ENCODE measurements at regions not wholly inside any gene's neighbourhood (a gene's known extent, or its start where the extent isn't known, plus 50 kb on each side); places are given as distances from the start of the nearest gene placed in this dataset.

GRCh38 chr14:97443412-97443811 lies 646.2 kb downstream of the VRK1 start:
- Mint-ChIP-seq H3K4me1 (no peaks in the 10 kb centered on the region), H3K27ac (no peak overlapping the region)

GRCh38 chr14:97444248-97444647 lies 647.1 kb downstream of the VRK1 start:
- H3K27me3 Mint-ChIP-seq = no peaks in the 10 kb centered on the region
- no peaks in the 10 kb centered on the region for H3K36me3 Mint-ChIP-seq
- no peak overlapping the region for H3K27ac Mint-ChIP-seq
- H3K4me3 Mint-ChIP-seq = no peak overlapping the region
- no peaks in the 10 kb centered on the region for H3K4me1 Mint-ChIP-seq
- H3K9me3 Mint-ChIP-seq = peaks cover 0 to 3% (median 0%) of the 10 kb centered on the region in 3 donors

More at GRCh38 chr14:97443412-97443811, 646.2 kb downstream of the VRK1 start:
- H3K36me3 Mint-ChIP-seq = no peaks in the 10 kb centered on the region
- H3K4me3 Mint-ChIP-seq = no peak overlapping the region
- peaks cover 0 to 3% (median 0%) of the 10 kb centered on the region in 3 donors for H3K9me3 Mint-ChIP-seq
- no peaks in the 10 kb centered on the region for H3K27me3 Mint-ChIP-seq

GRCh38 chr14:97445367-97445766 lies 648.2 kb downstream of the VRK1 start:
- Mint-ChIP-seq H3K9me3 (peaks cover 0 to 3% (median 0%) of the 10 kb centered on the region in 3 donors), H3K36me3 (no peaks in the 10 kb centered on the region), H3K27ac (no peak overlapping the region), H3K4me3 (no peak overlapping the region), H3K4me1 (no peaks in the 10 kb centered on the region), H3K27me3 (no peaks in the 10 kb centered on the region)

GRCh38 chr14:97446087-97446486 lies 648.9 kb downstream of the VRK1 start:
- no peak overlapping the region for H3K4me3 Mint-ChIP-seq
- H3K27ac Mint-ChIP-seq = no peak overlapping the region
- H3K27me3 Mint-ChIP-seq = no peaks in the 10 kb centered on the region
- H3K4me1 Mint-ChIP-seq = no peaks in the 10 kb centered on the region
- peaks cover 0 to 3% (median 0%) of the 10 kb centered on the region in 3 donors for H3K9me3 Mint-ChIP-seq
- H3K36me3 Mint-ChIP-seq = no peaks in the 10 kb centered on the region

GRCh38 chr14:97452314-97452713 lies 655.1 kb downstream of the VRK1 start:
- Mint-ChIP-seq H3K4me1 (no peaks in the 10 kb centered on the region), H3K9me3 (no peaks in the 10 kb centered on the region), H3K36me3 (no peaks in the 10 kb centered on the region), H3K27ac (no peak overlapping the region), H3K27me3 (peaks cover 3% of the 10 kb centered on the region), H3K4me3 (no peak overlapping the region)

DNA sequence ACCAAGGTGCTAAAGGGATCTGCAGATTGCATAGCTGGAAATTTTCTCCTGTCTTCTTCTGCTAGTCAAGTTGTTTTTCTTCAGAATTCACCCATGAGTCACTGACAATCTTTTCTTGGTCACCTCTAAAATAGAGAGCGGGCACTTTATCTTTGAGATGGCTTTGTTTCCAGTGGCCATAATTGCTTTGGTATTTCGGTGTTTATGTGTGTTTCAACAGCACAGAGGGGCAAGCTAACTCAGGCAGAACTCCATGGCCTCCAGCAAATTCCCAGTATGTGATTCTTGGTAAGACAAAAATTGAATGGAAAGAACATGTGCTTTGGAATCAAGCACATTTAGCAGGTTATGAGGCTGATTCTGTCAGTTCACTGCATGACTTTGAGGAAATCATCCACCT lies 656.8 kb downstream of the VRK1 start:
- H3K36me3 Mint-ChIP-seq = no peaks in the 10 kb centered on the region
- peaks cover 8% of the 10 kb centered on the region for H3K27me3 Mint-ChIP-seq
- no peak overlapping the region for H3K27ac Mint-ChIP-seq
- no peak overlapping the region for H3K4me3 Mint-ChIP-seq
- no peaks in the 10 kb centered on the region for H3K9me3 Mint-ChIP-seq
- peaks cover 0 to under 1% (median 0%) of the 10 kb centered on the region in 3 donors for H3K4me1 Mint-ChIP-seq

- Mint-ChIP-seq H3K4me3 (no peak overlapping the region), H3K4me1 (peaks cover 0 to 2% (median 0%) of the 10 kb centered on the region in 3 donors), H3K27me3 (peaks cover 9% of the 10 kb centered on the region), H3K9me3 (peaks cover 0 to 1% (median 1%) of the 10 kb centered on the region in 3 donors), H3K36me3 (no peaks in the 10 kb centered on the region), H3K27ac (peak overlapping the region in 1 of 3 donors; percentile 67)
These were observed 659.3 kb downstream of the VRK1 start for GRCh38 chr14:97456462-97456861.

DNA sequence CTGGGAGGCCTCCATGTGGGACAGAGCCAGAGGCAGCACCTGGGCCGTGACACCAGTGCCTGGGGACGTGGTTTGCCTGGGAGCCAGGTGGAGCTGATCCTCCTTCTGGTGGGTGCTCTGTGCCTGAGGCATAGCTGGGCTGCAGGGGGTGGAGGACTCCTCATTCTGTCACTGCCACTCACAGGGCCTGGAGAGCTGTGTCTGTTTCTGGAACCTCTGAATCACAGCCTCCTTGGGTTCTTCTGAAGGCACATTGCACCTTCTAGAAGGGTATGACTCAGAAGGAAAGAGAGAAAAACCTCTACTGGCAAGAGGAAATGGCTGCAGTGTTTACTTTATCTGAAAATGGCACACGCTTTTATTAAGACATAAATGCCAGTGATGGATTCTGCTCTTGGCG lies 659.8 kb downstream of the VRK1 start:
- peaks cover 9% of the 10 kb centered on the region for H3K27me3 Mint-ChIP-seq
- H3K4me3 Mint-ChIP-seq = peak overlapping the region in 1 of 4 donors; percentile 39
- H3K27ac Mint-ChIP-seq = peak overlapping the region in 1 of 3 donors; percentile 67
- H3K9me3 Mint-ChIP-seq = peaks cover 1 to 6% (median 1%) of the 10 kb centered on the region in 3 donors
- peaks cover 0 to 2% (median 0%) of the 10 kb centered on the region in 3 donors for H3K4me1 Mint-ChIP-seq
- H3K36me3 Mint-ChIP-seq = no peaks in the 10 kb centered on the region

DNA sequence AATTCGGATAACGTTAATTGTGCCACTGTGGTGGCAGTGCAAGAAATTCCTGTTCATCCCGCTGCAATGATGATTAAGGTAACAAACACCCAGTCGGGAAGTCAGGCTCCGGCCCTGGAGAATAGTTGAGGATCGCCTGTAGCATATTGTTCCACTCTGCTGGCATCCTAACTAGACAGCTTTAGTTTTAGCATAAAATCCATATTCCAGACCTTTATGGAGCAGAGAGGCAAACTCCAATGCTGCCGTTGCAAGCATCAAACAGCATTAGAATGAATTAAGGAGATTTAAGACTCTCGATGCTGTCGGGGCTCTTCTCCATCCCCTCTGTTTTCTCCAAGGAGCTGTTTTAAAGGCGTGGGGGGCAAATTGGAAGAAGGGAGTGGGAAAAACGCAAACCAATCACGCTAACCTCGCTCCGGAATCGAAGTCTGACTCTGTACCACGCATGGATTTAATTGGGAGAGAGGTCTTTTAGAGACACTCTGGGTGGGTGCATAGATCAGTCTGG lies 660.4 kb downstream of the VRK1 start:
- no peaks in the 10 kb centered on the region for H3K36me3 Mint-ChIP-seq
- peak overlapping the region in 2 of 3 donors; percentile 59 to 67 for H3K27ac Mint-ChIP-seq
- peaks cover 9% of the 10 kb centered on the region for H3K27me3 Mint-ChIP-seq
- H3K9me3 Mint-ChIP-seq = peaks cover 2 to 11% (median 4%) of the 10 kb centered on the region in 3 donors
- no peak overlapping the region for H3K4me3 Mint-ChIP-seq
- H3K4me1 Mint-ChIP-seq = peaks cover 0 to 2% (median 0%) of the 10 kb centered on the region in 3 donors

DNA sequence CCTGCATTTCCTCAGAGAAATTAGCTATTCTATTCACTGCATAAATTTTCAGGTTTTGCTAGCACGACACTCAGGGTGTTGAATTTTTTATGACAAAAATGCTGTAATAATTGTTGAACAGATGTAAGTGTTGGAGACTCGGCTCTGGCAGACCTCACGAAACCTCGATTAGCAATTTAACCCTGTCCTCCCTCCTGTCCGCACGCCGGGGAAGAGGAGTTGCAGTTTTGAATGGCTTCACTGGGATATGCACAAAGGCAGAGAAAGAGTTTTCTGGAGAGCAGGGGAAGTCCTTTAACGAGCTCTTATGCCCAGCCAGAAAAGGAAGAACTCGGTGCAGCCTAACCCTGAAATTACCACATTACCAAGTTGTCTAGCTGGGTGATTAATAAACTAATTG lies 661.1 kb downstream of the VRK1 start:
- Mint-ChIP-seq H3K4me3 (no peak overlapping the region), H3K27me3 (peaks cover 9% of the 10 kb centered on the region), H3K36me3 (no peaks in the 10 kb centered on the region), H3K9me3 (peaks cover 2 to 12% (median 4%) of the 10 kb centered on the region in 3 donors), H3K4me1 (peaks cover 0 to 2% (median 0%) of the 10 kb centered on the region in 3 donors), H3K27ac (peak overlapping the region in 1 of 3 donors; percentile 90)

GRCh38 chr14:97458661-97459579 lies 661.7 kb downstream of the VRK1 start:
- Mint-ChIP-seq H3K27ac (peak overlapping the region in 2 of 3 donors; percentile 31 to 90), H3K9me3 (peaks cover 2 to 12% (median 4%) of the 10 kb centered on the region in 3 donors), H3K4me3 (peak overlapping the region in 3 of 4 donors; percentile 66 to 75 (median 67)), H3K36me3 (no peaks in the 10 kb centered on the region), H3K27me3 (peaks cover 9% of the 10 kb centered on the region), H3K4me1 (peaks cover 0 to 2% (median 0%) of the 10 kb centered on the region in 3 donors)

DNA sequence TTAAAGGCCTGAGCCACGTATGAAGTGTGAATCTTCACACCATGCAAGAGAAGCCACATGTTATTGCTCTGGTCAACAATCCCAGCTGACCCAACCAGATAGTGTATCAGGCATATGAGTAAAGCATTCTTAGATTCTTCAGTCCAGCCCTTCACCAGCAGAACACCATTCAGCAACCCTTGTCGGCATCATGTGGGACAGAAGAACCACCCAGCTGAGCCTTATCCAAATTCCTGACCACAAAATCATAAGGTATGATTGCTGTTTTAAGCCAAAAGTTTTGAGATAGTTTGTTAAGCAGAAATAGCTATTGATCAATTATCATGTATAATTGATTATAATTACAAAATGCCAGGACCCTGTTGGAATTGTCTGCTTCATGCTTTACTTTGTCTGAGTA lies 664.9 kb downstream of the VRK1 start:
- Mint-ChIP-seq H3K27me3 (peaks cover 6% of the 10 kb centered on the region), H3K4me1 (peaks cover 0 to 2% (median 0%) of the 10 kb centered on the region in 3 donors), H3K9me3 (peaks cover 2 to 16% (median 4%) of the 10 kb centered on the region in 3 donors), H3K4me3 (no peak overlapping the region), H3K27ac (no peak overlapping the region), H3K36me3 (no peaks in the 10 kb centered on the region)

GRCh38 chr14:97468220-97468619 lies 671.0 kb downstream of the VRK1 start:
- H3K27ac Mint-ChIP-seq = no peak overlapping the region
- no peaks in the 10 kb centered on the region for H3K36me3 Mint-ChIP-seq
- peaks cover 3 to 9% (median 3%) of the 10 kb centered on the region in 3 donors for H3K9me3 Mint-ChIP-seq
- no peaks in the 10 kb centered on the region for H3K27me3 Mint-ChIP-seq
- H3K4me1 Mint-ChIP-seq = no peaks in the 10 kb centered on the region
- no peak overlapping the region for H3K4me3 Mint-ChIP-seq

DNA sequence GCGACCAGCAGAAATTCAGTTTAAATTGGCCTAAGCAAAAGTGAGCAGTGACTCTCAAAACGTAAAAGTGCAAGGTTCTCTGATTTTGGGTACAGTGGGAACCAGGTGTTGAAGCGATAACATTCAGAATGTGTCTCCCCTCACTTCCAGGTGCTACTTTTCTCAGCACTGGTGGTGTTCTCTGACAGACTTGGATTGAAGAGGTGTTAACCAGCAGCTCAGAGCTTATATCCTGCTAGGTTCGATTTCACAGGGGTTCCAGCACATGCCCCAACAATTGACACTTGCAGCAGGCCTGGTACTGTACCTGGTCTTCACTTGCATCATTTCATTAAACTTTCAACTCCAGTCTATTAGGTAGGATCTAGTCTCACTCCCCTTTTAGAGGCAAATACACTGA lies 680.2 kb downstream of the VRK1 start:
- Mint-ChIP-seq H3K27me3 (no peaks in the 10 kb centered on the region), H3K9me3 (peaks cover 0 to 6% (median 6%) of the 10 kb centered on the region in 3 donors), H3K27ac (no peak overlapping the region), H3K4me1 (no peaks in the 10 kb centered on the region), H3K4me3 (peak overlapping the region in 1 of 4 donors; percentile 19), H3K36me3 (no peaks in the 10 kb centered on the region)

DNA sequence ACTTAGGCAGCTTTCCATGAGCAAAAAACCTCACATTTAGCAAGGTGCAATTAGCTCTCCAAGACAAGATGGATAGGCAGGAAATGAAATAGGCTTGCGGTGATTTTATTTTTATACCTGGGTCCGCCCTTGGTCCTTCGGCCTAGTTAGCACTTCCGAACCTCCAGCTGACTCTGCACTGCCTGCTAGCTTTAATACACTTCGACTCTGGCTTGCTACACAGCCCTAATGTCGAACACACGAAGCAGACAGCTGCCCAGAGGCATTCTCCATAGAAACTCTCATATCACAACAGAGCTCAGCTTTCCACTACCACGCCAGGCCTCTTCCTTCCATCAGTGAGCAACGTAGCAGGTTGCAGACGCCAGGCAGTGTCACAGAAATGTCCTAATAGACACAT lies 688.0 kb downstream of the VRK1 start:
- no peak overlapping the region for H3K4me3 Mint-ChIP-seq
- no peaks in the 10 kb centered on the region for H3K27me3 Mint-ChIP-seq
- H3K36me3 Mint-ChIP-seq = no peaks in the 10 kb centered on the region
- no peak overlapping the region for H3K27ac Mint-ChIP-seq
- H3K9me3 Mint-ChIP-seq = peaks cover 0 to 8% (median 0%) of the 10 kb centered on the region in 3 donors
- H3K4me1 Mint-ChIP-seq = no peaks in the 10 kb centered on the region
